ENCODE measurements at regions not wholly inside any gene's neighbourhood (a gene's known extent, or its start where the extent isn't known, plus 50 kb on each side); places are given as distances from the start of the nearest gene placed in this dataset.

DNA sequence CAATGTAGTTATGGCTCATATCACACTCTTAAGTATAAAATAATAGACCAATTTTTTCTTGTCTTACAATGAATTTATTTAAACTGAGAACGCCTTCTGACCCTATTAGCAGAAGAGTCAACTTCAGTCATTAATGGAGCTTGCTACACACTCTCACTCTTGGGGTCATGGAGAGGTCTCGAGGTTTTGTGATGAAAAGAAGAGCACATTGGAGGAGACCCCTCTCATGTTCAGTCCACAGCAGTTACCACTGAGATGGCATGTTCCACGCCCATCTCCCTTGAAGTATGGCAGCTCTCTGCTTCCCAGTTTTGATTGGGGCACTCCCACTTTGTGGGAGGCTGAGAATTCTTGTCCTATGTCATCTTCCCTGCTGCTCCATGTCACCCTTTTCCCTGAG lies 266.4 kb downstream of the RPS29 start:
- no peak overlapping the region for H3K9ac ChIP-seq (ENCODE audit: low read length)
- no peaks in the 10 kb centered on the region for H3K27me3 ChIP-seq (ENCODE audit: insufficient read depth, low read length)
- no peaks in the 10 kb centered on the region for H3K9me3 ChIP-seq (ENCODE audit: insufficient read depth, low read depth, low read length)
- H3K36me3 ChIP-seq (ENCODE audit: control insufficient read depth in 1 of 2, insufficient read depth in 2 of 2, low read length in 2 of 2): no peaks in the 10 kb centered on the region
- no peak overlapping the region for H3K4me2 ChIP-seq (ENCODE audit: low read length)
- no peaks in the 10 kb centered on the region for H3K79me1 ChIP-seq (ENCODE audit: low read length)
- H4K12ac ChIP-seq (ENCODE audit: low read depth, low read length): no peak overlapping the region
- no peak overlapping the region for H2BK120ac ChIP-seq (ENCODE audit: insufficient read depth, low read length, poor library complexity)
- H2BK5ac ChIP-seq (ENCODE audit: low read depth, low read length, poor library complexity): no peak overlapping the region
- H3K4me3 ChIP-seq (ENCODE audit: low read depth, low read length): no peak overlapping the region
- H3K18ac ChIP-seq (ENCODE audit: low read length): no peak overlapping the region
- H2AK5ac ChIP-seq (ENCODE audit: low read length): no peak overlapping the region
- no peak overlapping the region for H2BK12ac ChIP-seq (ENCODE audit: low read length)
- no peak overlapping the region for H3K27ac ChIP-seq (ENCODE audit: low read depth, low read length)
- no CpG with 5 or more reads among the region's 3 CpGs for WGBS (ENCODE audit: extremely low coverage, insufficient coverage, insufficient read length)
- H2AFZ ChIP-seq (ENCODE audit: insufficient read depth, low read length, poor library complexity): no peak overlapping the region
- no peak overlapping the region for H4K91ac ChIP-seq (ENCODE audit: low read depth, low read length)
- H3K4me1 ChIP-seq (ENCODE audit: control insufficient read depth in 1 of 2, insufficient read depth in 2 of 2, low read length in 2 of 2): no peaks in the 10 kb centered on the region
- H3K14ac ChIP-seq (ENCODE audit: low read length): no peak overlapping the region
- DNase-seq: no peak
- H4K8ac ChIP-seq (ENCODE audit: low read depth, low read length): no peak overlapping the region
- H3K23ac ChIP-seq (ENCODE audit: low read length): no peak overlapping the region
- H3K4ac ChIP-seq (ENCODE audit: low read depth, low read length): no peak overlapping the region
- no peaks in the 10 kb centered on the region for H3K79me2 ChIP-seq (ENCODE audit: control insufficient read depth, insufficient read depth, low read length, poor library complexity)

DNA sequence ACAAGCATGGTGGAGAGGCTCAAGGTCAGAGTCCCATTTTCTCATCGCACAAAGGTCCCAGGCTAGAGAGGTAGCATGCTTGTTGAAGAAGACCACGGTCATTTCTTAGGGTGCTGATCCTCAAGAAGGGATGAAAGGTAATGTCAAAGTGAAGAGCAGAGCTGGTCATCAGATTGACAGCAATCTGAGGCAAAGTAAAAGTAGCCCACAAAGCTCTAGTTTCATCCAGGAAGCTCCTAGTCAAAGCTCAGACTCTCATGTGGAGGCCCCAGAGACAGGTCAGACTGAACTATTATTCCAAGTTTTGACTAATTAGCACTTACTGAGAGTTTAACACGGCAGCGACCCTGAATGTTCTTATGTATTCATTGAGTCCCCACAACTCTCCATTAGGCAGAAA lies 270.6 kb downstream of the RPS29 start:
- Histone ChIP-seq H2BK5ac (ENCODE audit: low read depth, low read length, poor library complexity) (no peak overlapping the region), H3K36me3 (ENCODE audit: control insufficient read depth in 1 of 2, insufficient read depth in 2 of 2, low read length in 2 of 2) (no peaks in the 10 kb centered on the region), H3K4ac (ENCODE audit: low read depth, low read length) (no peak overlapping the region), H3K9me3 (ENCODE audit: insufficient read depth, low read depth, low read length) (no peaks in the 10 kb centered on the region), H4K12ac (ENCODE audit: low read depth, low read length) (no peak overlapping the region), H2BK120ac (ENCODE audit: insufficient read depth, low read length, poor library complexity) (no peak overlapping the region), H3K4me1 (ENCODE audit: control insufficient read depth in 1 of 2, insufficient read depth in 2 of 2, low read length in 2 of 2) (no peaks in the 10 kb centered on the region), H3K27me3 (ENCODE audit: insufficient read depth, low read length) (no peaks in the 10 kb centered on the region), H3K4me3 (ENCODE audit: low read depth, low read length) (no peak overlapping the region), H3K9ac (ENCODE audit: low read length) (no peak overlapping the region), H3K27ac (ENCODE audit: low read depth, low read length) (no peak overlapping the region), H4K91ac (ENCODE audit: low read depth, low read length) (no peak overlapping the region), H2AFZ (ENCODE audit: insufficient read depth, low read length, poor library complexity) (no peak overlapping the region), H4K8ac (ENCODE audit: low read depth, low read length) (no peak overlapping the region), H2AK5ac (ENCODE audit: low read length) (no peak overlapping the region), H2BK12ac (ENCODE audit: low read length) (no peak overlapping the region), H3K14ac (ENCODE audit: low read length) (no peak overlapping the region), H3K18ac (ENCODE audit: low read length) (no peak overlapping the region), H3K79me1 (ENCODE audit: low read length) (no peaks in the 10 kb centered on the region), H3K79me2 (ENCODE audit: control insufficient read depth, insufficient read depth, low read length, poor library complexity) (no peaks in the 10 kb centered on the region), H3K23ac (ENCODE audit: low read length) (peak overlapping the region; percentile 21), H3K4me2 (ENCODE audit: low read length) (no peak overlapping the region)
- WGBS (ENCODE audit: extremely low coverage, insufficient coverage, insufficient read length): no CpG with 5 or more reads among the region's 4 CpGs
- DNase-seq: no peak

DNA sequence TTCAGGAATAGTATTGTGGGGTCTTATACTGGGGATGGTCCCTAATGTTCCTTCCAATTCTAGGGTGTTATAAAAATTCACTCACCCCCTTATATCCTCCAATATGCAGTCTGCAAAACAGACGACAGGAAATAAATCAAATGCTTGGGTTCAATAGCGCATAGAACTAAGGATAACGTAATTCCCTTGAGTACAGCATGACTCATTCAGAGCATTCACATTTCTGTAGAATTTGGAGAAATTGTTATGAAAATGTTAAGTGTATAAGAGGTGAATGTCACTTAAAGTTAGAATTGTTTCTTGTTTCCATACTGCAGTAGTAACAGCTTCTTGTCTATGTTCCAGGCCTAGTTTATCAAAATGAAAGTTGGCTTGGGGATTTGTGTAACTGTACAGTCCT lies 271.4 kb downstream of the RPS29 start:
- Histone ChIP-seq H3K27me3 (ENCODE audit: insufficient read depth, low read length) (no peaks in the 10 kb centered on the region), H3K9ac (ENCODE audit: low read length) (no peak overlapping the region), H3K4me3 (ENCODE audit: low read depth, low read length) (no peak overlapping the region), H3K79me2 (ENCODE audit: control insufficient read depth, insufficient read depth, low read length, poor library complexity) (no peaks in the 10 kb centered on the region), H2BK5ac (ENCODE audit: low read depth, low read length, poor library complexity) (no peak overlapping the region), H2AK5ac (ENCODE audit: low read length) (no peak overlapping the region), H4K91ac (ENCODE audit: low read depth, low read length) (no peak overlapping the region), H3K79me1 (ENCODE audit: low read length) (no peaks in the 10 kb centered on the region), H3K4me2 (ENCODE audit: low read length) (no peak overlapping the region), H2BK12ac (ENCODE audit: low read length) (no peak overlapping the region), H3K23ac (ENCODE audit: low read length) (no peak overlapping the region), H3K18ac (ENCODE audit: low read length) (no peak overlapping the region), H2BK120ac (ENCODE audit: insufficient read depth, low read length, poor library complexity) (no peak overlapping the region), H3K27ac (ENCODE audit: low read depth, low read length) (no peak overlapping the region), H3K4ac (ENCODE audit: low read depth, low read length) (no peak overlapping the region), H3K14ac (ENCODE audit: low read length) (no peak overlapping the region), H4K8ac (ENCODE audit: low read depth, low read length) (no peak overlapping the region), H3K36me3 (ENCODE audit: control insufficient read depth in 1 of 2, insufficient read depth in 2 of 2, low read length in 2 of 2) (no peaks in the 10 kb centered on the region), H3K9me3 (ENCODE audit: insufficient read depth, low read depth, low read length) (no peaks in the 10 kb centered on the region), H4K12ac (ENCODE audit: low read depth, low read length) (no peak overlapping the region), H3K4me1 (ENCODE audit: control insufficient read depth in 1 of 2, insufficient read depth in 2 of 2, low read length in 2 of 2) (no peaks in the 10 kb centered on the region), H2AFZ (ENCODE audit: insufficient read depth, low read length, poor library complexity) (no peak overlapping the region)
- WGBS (ENCODE audit: extremely low coverage, insufficient coverage, insufficient read length): no CpG with 5 or more reads among the region's 3 CpGs
- no peak for DNase-seq

DNA sequence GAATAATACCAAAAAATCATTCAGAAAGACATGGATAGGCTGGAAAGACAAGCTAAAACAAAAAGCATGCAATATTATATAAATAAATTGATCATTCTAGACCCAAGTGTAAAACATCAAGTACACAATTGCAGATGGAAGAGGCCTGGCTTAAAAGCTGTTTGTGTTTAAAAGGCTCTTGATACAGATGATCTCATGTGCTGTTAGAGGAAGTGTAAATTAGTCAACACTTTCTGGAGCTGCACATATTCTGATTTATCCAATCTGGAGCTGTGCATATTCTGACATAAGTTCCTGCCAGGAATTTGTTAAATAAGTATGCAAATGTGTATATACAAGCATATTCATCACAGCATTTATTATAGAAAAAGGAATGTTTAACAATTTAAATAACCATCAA lies 273.1 kb downstream of the RPS29 start:
- Histone ChIP-seq H2AFZ (ENCODE audit: insufficient read depth, low read length, poor library complexity) (no peak overlapping the region), H3K4ac (ENCODE audit: low read depth, low read length) (no peak overlapping the region), H2AK5ac (ENCODE audit: low read length) (no peak overlapping the region), H2BK5ac (ENCODE audit: low read depth, low read length, poor library complexity) (no peak overlapping the region), H3K27ac (ENCODE audit: low read depth, low read length) (no peak overlapping the region), H3K9ac (ENCODE audit: low read length) (no peak overlapping the region), H2BK12ac (ENCODE audit: low read length) (no peak overlapping the region), H3K36me3 (ENCODE audit: control insufficient read depth in 1 of 2, insufficient read depth in 2 of 2, low read length in 2 of 2) (no peaks in the 10 kb centered on the region), H4K12ac (ENCODE audit: low read depth, low read length) (no peak overlapping the region), H3K27me3 (ENCODE audit: insufficient read depth, low read length) (no peaks in the 10 kb centered on the region), H4K91ac (ENCODE audit: low read depth, low read length) (no peak overlapping the region), H3K23ac (ENCODE audit: low read length) (no peak overlapping the region), H2BK120ac (ENCODE audit: insufficient read depth, low read length, poor library complexity) (no peak overlapping the region), H3K4me3 (ENCODE audit: low read depth, low read length) (no peak overlapping the region), H3K4me1 (ENCODE audit: control insufficient read depth in 1 of 2, insufficient read depth in 2 of 2, low read length in 2 of 2) (no peaks in the 10 kb centered on the region), H3K79me1 (ENCODE audit: low read length) (no peaks in the 10 kb centered on the region), H3K9me3 (ENCODE audit: insufficient read depth, low read depth, low read length) (no peaks in the 10 kb centered on the region), H4K8ac (ENCODE audit: low read depth, low read length) (no peak overlapping the region), H3K14ac (ENCODE audit: low read length) (no peak overlapping the region), H3K4me2 (ENCODE audit: low read length) (no peak overlapping the region), H3K79me2 (ENCODE audit: control insufficient read depth, insufficient read depth, low read length, poor library complexity) (no peaks in the 10 kb centered on the region), H3K18ac (ENCODE audit: low read length) (no peak overlapping the region)
- DNase-seq: no peak

DNA sequence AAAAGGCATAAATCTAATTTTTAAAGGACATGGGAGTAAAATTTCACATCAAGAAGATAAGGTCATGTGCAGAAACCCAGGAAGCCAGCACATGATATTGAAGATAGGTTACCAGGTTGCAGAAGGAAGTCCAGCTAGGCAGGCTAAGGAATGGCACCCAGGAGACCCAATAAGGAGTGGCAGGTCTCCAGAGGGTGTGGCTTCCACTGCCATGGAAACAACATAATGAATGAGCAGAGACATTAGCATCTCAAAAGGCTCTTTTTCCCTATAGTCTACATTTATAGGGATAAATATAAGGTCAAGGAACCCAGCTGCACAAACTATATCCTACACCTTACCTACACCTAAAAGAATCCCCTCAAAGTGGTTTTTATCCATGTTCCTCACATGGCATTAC lies 275.9 kb downstream of the RPS29 start:
- Histone ChIP-seq H3K36me3 (ENCODE audit: control insufficient read depth in 1 of 2, insufficient read depth in 2 of 2, low read length in 2 of 2) (no peaks in the 10 kb centered on the region), H3K79me1 (ENCODE audit: low read length) (no peaks in the 10 kb centered on the region), H3K9me3 (ENCODE audit: insufficient read depth, low read depth, low read length) (no peaks in the 10 kb centered on the region), H3K14ac (ENCODE audit: low read length) (no peak overlapping the region), H2AFZ (ENCODE audit: insufficient read depth, low read length, poor library complexity) (no peak overlapping the region), H3K18ac (ENCODE audit: low read length) (no peak overlapping the region), H2AK5ac (ENCODE audit: low read length) (no peak overlapping the region), H4K8ac (ENCODE audit: low read depth, low read length) (no peak overlapping the region), H4K12ac (ENCODE audit: low read depth, low read length) (no peak overlapping the region), H3K79me2 (ENCODE audit: control insufficient read depth, insufficient read depth, low read length, poor library complexity) (no peaks in the 10 kb centered on the region), H4K91ac (ENCODE audit: low read depth, low read length) (no peak overlapping the region), H3K27me3 (ENCODE audit: insufficient read depth, low read length) (no peaks in the 10 kb centered on the region), H3K27ac (ENCODE audit: low read depth, low read length) (no peak overlapping the region), H2BK120ac (ENCODE audit: insufficient read depth, low read length, poor library complexity) (no peak overlapping the region), H3K4ac (ENCODE audit: low read depth, low read length) (no peak overlapping the region), H3K4me1 (ENCODE audit: control insufficient read depth in 1 of 2, insufficient read depth in 2 of 2, low read length in 2 of 2) (no peaks in the 10 kb centered on the region), H3K4me3 (ENCODE audit: low read depth, low read length) (no peak overlapping the region), H2BK12ac (ENCODE audit: low read length) (no peak overlapping the region), H2BK5ac (ENCODE audit: low read depth, low read length, poor library complexity) (no peak overlapping the region), H3K23ac (ENCODE audit: low read length) (no peak overlapping the region), H3K9ac (ENCODE audit: low read length) (no peak overlapping the region), H3K4me2 (ENCODE audit: low read length) (no peak overlapping the region)
- no peak for DNase-seq
